GM19351 (cell line): ENCODE measurements at regions not wholly inside any gene's neighbourhood (a gene's known extent, or its start where the extent isn't known, plus 50 kb on each side); places are given as distances from the start of the nearest gene placed in this dataset.
"Not testable (repeated sequence)": the region's sequence is repeated elsewhere in the genome, so short reads cannot be mapped to it uniquely, and the experiment has no call there.

Source experiments
- ATAC-seq: cut with Tn5 transposase; IDR thresholded peaks from one replicate; pipeline ENCODE4 v1.9.1; 2021; ENCODE audit warnings: mild to moderate bottlenecking, moderate library complexity; ENCODE audit not compliant: unreplicated experiment

DNA sequence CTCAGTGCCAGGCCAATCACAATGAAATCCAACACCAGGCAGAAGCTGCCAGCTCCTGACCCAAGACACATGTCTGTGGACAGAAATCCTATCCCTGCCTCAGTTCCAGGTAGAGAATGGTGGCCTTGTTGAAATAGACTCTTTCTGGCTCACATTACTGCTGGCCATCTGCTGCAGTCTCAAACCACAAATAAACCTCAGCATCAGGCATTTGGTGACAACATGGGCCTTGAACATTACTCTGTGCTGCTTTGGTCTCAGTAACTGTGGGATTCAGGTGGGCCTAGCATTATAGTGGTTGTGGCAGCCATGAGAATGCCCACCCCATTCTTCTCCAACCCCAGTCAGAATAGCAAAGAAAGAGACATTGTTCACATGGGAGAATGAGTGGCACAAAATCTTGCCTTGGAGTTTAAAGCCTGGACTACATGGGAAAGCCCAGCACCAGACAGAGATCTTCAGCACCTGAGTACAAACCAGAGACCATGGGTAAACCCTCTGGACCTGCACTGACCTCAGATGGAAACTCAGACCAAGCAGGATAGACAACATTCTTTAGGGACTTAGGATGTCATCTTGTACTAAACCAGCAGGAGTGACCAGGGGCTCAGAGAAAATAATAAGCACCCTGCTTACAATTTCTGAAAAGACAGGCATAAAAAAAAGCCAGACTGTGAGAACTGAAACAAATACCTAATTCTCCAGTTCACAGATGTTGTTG, 50.4 kb upstream of the TRAM1L1 start:
- no peak for ATAC-seq

DNA sequence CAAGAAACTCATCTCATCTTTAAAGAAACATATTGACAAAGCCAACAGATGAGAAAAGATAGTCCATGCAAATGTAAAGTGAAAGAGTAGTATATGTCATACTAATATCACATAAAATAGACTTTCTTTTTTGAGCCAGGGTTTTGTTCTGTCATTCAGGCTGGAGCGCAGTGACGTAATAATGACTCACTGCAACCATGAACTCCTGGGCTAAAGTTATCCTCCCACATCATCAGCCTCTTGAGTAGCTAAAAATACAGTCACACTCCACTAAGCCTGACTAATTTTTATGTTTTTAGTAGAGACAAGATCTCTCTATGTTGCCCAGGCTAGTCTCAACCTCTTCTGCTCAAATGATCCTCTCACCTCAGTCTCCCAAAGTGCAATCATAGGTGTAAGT, 51.8 kb upstream of the TRAM1L1 start:
- ATAC-seq = no peak

DNA sequence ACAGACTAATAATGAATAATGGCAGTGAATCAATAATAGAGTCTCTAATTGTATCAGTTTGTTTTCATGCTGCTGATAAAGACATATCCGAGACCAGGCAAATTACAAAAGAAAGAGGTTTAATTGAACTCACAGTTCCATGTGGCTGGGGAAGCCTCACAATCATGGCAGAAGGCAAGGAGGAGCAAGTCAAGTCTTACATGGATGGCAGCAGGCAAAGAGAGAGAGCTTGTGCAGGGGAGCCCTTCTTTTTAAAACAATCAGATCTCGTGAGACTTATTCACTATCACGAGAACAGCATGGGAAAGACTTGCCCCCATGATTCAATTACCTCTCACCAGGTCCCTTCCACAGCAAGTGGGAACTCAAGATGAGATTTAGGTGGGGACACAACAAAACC, 53.4 kb upstream of the TRAM1L1 start:
- not testable (repeated sequence) for ATAC-seq

DNA sequence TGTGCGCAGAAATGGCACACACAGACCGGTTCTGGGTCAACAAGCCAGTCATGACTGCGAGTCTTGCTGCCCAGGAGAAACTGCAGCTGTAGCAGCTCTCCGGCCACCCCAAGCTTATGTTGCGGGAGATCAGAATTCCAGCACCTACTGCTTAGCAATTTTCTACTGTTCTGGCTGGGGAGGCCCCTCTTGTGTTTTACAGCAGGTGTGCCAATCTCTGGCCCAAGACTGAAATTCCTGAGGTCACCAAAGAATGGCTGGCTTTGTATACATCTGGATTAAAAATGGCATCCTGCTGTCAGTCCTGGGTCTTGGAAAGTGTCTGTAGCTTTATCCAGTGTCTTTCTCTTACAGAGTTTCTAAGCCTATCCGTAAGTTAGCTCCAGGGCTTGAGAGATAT, 68.9 kb upstream of the TRAM1L1 start:
- ATAC-seq = no peak

DNA sequence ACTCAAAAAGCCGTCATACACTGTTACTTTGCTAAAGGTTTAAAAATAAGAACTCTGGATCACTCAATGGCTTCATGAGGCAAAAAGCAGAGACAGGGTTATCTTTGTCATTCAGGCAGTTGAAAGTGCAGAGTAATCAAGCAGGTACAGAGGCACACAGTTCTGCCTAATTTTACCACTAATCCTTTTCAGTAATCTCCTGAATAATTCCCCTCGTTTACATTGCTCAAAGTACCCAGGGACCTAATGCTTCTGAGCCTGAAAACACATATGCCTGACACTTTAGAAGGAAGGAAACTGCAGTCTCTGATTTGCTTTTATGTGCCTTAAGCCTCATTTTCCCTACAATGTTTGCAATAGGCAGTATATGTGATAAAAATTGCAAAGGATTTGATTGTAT, 71.4 kb upstream of the TRAM1L1 start:
- no peak for ATAC-seq

DNA sequence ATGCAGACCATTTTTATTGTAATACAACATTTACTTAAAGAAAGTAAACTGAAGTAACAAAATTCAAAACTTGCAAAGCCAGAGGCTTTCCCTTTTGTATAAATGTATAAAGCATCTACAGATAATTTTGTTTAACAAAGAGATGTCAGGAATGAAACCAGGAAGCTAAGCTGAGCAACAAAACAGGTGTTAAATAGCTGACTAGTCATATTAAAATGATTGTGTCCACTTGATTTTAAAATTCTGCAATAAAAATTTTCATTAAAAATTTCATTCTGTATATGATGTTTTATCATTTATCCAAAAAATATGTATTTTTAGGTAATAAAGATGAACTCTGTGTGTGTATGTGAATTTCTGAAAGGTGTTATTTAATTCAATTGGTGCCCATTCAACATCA, 72.0 kb upstream of the TRAM1L1 start:
- no peak for ATAC-seq

DNA sequence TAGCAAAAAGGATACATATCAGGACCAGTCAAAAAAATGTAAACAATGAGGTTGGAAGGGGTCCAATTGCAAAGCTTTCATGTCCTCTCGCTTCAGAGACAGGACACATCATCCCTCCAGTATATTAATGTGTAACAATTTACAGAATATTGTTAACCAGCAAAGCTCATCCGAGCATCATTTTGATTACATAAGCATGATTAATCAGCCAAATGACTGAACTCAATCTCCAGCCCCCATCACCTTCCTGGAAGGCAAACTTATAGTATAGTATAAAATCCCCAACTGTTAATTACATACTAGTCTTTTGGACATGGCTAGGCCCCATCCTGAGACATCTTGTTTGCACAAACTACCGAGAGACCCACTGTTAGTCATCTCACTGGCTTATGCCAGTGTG, 77.6 kb upstream of the TRAM1L1 start:
- ATAC-seq = no peak

DNA sequence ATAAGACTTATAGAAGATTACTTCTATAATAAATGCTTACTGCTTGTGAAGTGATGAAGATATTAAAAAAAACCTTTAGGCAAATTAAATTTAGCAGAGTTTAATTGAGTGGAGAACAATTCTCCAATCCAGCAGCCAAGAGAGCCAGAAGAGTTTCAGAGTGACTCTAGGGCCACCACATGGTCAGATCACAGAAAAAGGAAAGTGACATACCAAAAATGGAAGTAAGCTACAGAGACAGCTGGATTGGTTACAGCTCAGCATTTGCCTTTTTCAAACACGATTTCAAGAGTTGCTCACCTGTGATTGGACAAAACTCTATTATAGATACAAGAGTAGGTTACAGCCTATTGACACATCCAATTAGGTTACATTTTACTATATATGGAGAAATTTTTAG, 79.0 kb upstream of the TRAM1L1 start:
- peak; percentile 63 for ATAC-seq

DNA sequence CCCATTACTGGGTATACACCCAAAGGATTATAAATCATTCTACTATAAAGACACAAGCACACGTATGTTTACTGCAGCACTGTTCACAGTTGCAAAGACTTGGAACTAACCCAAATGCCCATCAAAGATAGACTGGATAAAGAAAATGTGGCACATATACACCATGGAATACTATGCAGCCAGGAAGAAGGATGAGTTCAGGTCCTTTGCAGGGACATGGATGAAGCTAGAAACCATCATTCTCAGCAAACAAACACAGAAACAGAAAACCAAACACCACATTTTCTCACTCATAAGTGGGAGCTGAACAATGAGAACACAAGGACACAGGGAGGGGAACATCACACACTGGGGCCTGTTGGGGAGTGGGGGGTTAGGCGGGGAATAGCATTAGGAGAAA, 90.0 kb upstream of the TRAM1L1 start:
- not testable (repeated sequence) for ATAC-seq

DNA sequence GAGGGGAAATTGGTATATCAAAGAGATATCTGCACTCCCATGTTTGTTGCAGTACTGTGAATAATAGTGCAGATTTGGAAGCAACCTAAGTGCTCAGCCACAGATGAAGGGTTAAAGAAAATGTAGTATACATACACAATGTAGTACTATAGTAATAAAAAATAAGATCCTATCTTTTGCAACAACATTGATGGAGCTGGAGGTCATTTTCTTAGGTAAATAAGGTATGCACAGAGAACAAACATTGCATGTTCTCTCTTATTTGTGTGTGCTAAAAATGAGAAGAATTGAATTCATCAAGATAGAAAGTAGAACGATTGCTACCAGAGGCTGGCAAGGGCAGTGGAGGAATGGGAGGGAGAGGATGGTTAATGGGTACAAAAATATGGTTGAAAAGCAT, 117.9 kb upstream of the TRAM1L1 start:
- no peak for ATAC-seq

DNA sequence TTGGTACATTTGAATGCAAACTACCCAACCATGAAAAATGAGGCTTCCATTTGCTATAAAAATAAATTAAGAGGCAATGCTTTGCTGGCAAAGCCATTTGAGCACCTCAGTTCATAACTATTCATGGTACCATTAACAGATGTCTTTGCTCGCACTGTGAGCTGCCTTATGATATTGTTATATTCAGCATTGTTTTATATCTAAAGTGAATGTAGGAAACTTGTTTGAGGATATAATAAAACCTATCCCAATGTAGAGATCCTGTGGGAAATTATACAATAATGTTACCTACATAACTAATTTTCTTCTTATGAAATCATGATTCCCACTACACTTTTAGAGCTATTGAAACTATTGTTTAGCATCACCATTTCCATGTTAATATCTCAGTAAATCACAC, 125.2 kb upstream of the TRAM1L1 start:
- ATAC-seq = no peak

DNA sequence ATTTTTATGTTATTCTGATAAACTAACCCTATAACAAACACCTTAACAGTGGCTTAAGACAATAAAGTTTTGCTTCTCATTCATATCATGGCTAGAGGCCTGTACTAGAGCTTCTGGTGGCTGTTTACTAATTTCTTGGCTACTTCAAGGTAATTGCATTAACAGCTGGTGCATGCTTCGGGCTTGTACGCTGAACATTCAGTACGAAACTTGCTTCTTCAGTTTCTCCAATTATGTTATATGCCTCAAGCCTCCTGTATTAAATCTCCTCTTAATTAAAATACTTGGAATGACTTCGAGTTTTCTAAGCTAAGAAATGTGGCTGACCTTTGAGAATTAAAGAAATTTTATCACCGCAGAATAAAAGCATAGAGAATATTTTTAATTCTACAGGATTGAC, 138.9 kb upstream of the TRAM1L1 start:
- no peak for ATAC-seq

DNA sequence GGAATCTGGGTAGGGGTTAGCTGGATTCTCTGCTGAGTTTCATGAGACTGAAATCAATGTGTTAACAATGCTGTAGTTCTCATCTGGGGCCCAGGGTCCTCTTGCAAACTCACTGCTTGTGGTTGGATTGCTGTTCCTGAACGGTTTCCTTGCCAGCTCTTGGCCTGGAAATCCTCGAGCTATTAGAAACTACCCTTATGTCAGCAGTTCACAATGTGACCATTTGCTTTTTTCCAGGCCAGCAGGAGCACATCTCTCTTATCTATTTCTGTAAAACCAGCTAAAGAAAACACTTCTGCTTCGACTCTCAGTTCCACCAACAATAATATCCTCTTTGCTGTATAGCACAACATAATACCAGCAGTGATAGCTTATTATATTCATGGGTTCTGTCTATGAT, 140.1 kb upstream of the TRAM1L1 start:
- ATAC-seq = no peak

DNA sequence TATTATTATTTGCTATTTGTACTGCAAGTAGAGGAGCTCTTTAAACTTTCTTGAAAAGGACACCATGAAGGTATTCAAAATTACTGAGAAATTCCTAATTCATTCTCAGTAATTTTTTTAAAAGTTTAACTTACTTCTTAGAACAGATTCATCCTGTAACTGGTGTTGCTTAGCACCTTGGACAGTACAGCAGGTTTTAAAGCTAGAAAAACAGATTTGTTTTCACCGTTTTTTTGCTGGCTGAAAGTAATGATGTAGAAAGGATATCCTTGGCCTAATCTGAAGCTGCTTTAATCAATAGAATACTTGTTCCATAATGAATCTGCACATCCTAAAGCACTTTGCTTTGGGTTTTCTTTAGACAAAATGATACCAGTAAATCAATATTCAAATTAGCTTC, 142.5 kb upstream of the TRAM1L1 start:
- no peak for ATAC-seq

DNA sequence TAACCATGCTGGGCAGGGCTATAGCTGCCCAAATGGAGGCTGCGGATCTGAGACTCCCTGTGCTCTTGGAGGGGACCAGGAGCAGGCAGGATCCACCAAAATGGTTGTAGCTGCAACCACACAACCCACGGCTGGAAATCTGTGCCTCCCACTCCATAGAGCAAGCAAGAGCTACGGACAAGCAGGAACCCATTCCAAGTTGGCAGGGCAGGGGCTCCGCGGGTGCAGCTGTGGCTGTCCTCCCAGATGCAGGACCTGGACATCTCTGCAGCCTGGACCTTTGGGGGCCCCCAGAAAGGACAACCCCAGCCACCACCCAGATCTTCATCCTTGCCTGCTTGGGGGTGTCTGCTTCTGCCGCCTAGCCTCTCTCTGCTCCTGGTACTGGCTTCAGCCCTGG, 154.1 kb upstream of the TRAM1L1 start:
- no peak for ATAC-seq

DNA sequence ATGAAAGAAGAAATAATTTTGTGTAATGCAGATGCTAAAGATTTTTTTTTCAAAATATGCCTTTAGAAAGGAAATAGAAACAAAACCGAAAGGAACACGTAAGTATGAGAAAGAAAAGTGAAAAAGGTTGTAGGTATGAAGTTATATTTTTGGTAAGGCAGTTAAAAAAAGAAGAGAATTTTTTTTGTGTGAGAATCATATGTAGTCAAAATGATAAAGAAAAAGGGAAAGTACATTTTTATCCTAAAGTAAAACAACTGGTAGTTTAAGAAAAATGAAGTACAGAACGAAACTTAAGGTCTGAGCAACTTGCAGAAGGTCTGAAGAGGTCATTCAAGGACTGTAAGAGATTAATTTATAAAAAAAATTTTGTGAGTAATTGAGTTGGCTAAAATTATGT, 164.0 kb upstream of the TRAM1L1 start:
- ATAC-seq = peak; percentile 98

DNA sequence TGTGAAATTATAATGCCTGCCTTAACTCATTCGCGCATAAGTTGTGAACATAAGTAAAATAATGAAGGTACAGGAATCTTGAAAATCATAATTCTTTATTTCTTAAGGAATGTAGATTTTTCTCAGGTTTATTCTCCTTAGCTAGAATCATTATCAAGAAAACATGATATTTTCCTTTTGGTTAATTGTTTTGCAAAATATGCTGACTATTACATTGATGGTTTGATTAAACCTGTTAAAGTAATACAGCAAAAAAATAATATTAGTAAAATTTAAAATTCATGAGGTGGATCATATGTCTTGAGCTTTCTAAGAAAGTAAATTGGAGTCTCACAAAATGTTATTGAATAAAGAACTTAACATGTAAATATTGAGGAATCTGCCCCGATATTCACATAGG, 178.7 kb upstream of the TRAM1L1 start:
- no peak for ATAC-seq

DNA sequence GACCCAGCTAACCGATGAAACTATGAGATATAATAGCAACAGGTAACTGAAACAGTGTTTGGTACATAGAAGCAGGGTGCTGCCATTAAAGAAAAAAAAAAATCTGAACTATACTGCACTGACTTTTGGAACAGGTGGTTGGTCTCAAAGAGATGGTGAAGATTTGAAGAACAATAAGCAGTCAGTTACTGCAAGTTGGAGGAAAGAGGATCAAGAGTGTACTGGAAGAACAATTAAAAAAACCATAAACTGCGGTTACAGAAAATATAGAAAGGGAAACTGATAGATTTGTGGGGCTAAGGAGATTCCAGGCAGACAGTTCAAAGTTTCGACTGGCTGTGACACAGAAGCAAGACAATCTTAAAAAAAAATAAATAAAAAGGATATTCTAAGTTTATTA, 181.9 kb upstream of the TRAM1L1 start:
- ATAC-seq = no peak

DNA sequence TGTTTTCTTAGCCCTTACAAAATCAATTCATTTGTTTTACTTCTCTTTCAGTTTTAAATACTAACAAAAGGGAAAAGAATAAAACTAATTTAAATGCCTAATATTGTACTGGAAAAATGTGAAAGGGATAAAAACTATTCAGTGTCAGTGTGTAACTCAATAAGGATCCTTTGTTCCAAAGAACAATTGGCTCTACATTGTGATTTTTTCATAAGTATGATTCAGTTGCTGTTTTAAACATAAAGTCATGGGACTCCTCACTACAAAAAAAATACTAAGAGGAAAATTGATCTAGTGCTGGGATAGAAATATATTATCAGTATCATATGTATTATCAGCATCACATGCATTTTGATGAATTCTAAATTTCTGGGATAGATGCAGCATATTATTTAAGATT, 199.4 kb upstream of the TRAM1L1 start:
- no peak for ATAC-seq

DNA sequence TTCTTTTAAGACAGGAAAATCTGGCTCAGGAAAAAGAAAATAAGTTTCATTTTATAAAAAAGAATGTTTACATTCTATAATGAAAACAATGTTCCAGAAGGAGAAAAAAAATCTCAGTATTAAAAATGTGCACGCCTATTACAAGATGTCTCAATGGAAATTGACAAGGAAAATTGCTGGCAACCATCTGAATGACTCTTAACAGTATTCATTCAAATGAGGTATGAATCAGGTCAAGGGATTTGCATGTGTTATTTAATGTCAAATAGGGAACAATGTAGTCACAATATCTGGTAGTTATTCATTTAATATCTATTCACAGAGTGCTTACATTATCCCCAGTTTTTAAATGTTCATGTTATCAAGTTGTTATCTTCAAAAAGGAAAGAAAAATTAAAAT, 208.4 kb upstream of the TRAM1L1 start:
- ATAC-seq = no peak

DNA sequence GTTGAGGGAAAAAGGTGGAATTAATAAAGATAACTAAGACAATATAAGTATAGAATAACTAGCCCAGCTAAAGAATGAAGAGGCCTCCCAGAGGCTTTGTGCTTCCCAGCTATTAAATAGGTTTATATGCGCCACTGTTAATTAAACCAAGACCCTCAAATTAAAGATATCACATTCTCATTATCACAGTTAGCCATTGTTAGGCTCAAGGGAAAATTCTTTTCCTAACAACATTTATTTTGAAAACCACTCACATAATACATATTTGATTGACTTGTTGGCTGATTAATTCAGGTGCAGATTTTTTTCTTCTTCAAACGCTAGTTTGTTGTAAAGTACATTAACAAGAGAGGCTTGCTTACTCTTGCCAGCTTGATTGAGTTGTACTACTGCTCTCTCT, 216.8 kb upstream of the TRAM1L1 start:
- ATAC-seq = no peak

DNA sequence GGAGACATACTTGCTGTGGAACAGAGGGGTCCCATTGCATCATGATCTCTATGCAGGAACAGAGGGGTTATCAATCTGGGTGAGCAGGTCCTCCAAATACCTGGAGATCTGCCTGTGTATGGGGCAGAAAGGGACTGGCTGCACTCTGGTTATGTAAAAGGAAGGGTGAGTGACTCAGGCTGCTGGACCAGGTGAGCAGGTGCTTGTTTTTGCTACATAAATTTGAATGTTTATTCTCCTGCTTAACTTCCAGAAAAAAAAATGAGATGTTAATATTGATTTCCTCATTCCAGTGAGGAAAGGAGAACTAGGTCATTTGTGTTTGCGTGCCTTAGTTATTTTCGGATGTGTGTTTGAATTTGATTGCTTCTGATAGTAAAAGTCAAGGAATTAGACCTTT, 225.8 kb upstream of the TRAM1L1 start:
- ATAC-seq = no peak

DNA sequence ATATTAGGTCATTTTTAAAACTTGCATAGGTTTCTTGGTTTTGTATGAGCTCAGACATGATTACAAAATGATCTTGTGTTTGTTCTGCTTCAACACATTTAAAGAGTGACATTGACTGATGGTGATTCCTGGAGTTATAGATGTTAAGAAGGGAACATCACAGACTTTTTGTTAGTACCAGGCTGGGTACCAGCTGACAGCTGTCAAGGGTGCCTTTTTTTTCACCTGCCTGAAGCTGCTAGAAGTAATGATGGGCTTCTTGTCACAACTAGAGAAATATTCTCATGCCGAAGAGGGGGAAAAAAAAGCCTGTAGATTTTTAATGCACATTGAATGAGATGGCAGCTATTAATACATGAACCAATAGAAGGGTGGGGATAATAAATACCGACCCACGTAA, 226.6 kb upstream of the TRAM1L1 start:
- no peak for ATAC-seq
